SIG-M5 treated with dmso at 0.1 percent for 504 hours (cell line): ENCODE measurements at regions not wholly inside any gene's neighbourhood (a gene's known extent, or its start where the extent isn't known, plus 50 kb on each side); places are given as distances from the start of the nearest gene placed in this dataset.

Experiments
- DNase-seq: peaks from one replicate; lab custom pipeline; 2025; ENCODE audit not compliant: unreplicated experiment; lab: John Stamatoyannopoulos, UW

GRCh38 chr21:27425172-27425571 lies 458.3 kb upstream of the ADAMTS5 start:
- DNase-seq = no peak

DNA sequence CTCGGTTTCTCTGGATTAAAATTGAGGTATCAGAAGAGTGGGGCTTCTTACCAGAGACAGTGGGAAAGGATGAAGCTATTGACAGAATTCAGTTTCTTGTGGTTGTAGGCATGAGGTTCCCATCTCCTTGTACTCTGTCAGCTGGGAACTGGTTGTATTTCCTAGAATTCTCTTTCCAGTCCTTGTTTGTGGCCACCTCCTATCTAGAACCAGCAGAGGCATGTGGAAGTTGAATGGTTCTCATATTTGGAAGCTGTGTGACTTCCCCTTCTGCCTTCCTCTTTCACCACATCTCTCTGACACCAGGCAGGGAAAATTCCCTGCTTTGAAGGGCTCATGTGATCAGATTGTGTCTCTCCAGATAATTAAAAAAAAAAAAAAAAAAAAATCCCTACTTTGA lies 457.7 kb upstream of the ADAMTS5 start:
- peak; percentile 16 for DNase-seq

DNA sequence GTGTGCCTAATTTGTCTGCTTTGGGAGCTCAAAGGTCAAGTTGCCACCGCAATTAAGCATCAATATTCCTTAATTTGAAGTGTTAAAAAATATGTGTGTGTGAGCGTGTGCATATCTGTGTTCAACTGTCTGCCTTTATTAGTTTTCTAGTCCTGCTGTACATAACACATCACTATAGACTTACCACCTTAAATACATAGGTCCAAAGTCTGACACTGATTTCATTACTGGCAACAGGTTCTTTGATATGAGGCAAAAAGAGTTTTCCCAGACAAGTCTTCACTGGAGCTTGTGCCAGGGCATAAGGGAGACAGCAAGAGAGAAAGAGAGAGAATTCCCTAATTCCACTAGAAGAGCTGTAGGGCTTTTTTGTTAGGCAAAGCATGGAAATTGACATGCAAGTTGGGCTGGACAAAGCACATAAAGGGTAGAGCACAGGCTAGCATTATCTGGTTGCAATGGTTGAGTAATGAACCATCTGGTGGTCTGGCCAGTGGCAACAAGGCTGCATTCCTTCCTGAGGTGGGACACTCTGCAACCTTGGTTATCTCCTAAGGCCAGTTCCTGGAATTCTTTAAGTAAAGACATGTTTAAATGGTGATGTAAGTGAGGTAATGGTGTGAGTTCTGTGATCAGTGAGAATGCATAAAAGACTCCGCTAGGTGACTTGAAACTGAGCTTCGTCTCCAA lies 457.2 kb upstream of the ADAMTS5 start:
- no peak for DNase-seq

GRCh38 chr21:27423038-27423437 lies 456.1 kb upstream of the ADAMTS5 start:
- no peak for DNase-seq

DNA sequence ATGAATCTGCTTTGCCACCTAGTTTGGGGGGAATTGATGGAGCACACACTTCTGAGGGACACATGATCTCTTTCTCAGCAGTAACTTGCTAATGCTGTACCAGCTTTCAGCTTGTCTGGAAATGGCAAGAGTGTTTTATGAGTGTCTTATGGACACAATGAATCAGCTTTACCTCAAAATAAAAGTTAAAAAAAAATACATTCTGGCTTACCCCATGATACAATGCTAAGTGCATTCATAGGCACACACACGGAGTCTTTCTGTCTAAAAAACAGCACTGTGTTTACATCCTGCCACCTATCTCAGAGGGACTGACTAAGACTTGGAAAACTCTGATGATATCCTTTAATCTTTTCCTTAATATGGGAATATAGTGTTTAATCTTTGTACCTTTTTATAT lies 455.5 kb upstream of the ADAMTS5 start:
- DNase-seq = no peak

DNA sequence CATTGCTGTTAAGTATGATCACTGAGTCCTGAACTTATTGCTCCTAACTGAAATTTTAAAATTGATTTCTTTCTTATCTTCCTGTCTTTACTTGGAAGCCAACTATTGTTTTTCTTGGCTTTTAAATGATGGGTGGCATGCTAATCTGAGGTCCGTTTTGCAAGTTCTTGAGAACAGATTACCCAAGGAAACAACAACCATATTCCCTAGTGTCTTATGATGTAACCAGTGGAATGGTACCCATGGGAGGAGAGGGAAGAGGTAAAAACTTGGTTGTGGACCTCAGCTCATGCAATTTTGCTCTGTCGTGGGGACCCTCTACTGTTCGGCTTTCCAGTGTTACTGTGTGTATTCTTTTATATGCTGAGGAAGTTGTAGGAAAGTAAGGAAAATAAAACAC lies 454.8 kb upstream of the ADAMTS5 start:
- no peak for DNase-seq

DNA sequence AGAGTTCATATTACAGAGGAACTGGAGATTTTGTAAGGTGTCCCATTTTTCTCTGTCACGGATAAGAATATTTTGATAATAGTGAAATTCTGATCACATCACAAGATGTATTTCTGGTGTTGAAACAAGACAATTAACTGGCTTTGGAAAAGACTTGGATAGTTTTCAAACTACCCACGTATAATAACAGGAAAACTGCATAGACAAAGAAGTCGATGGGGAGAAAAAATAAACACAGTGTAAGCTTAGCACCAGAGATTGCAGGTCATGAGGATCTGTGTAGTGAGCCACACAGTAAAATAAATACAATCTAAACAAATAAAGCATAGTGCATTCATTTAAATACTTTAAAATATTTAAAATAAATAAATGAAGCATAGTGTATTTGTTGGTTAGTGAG lies 452.3 kb upstream of the ADAMTS5 start:
- no peak for DNase-seq

DNA sequence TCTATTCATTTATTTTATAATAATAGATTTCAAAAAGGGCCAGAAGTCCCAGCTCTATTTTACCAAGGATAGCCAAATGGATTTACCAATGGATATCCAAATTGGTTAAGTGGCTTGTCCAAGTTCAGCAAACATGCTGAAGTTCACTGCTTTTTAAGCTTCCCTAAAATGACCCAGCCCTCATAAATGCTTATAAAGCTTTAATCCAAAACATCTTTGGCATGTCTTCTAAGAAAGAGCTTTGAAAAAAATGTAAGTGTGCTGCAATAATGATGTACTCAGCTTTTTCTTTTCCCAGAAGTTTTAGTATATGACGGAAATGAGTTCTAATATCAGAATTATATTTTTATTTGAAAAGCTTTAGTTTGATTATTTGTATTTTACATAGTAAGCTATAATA lies 451.5 kb upstream of the ADAMTS5 start:
- no peak for DNase-seq

DNA sequence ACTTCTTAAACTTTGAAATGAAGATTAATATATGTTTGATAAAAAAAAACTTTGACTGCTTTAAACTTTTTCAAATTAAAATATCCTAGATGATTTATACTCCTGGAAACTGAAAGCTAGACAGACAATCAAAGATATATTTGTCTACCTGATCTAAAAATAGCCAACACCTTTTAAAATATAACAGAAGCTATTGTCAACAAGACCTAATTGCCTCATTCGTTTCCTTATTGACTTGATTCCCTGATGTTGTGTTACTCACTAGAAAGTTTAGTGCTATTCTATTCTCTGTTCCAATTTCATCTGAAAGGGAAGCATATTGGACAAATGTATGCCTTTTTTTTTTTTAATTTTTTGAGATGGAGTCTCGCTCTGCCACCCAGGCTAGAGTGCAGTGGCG lies 445.6 kb upstream of the ADAMTS5 start:
- no peak for DNase-seq

DNA sequence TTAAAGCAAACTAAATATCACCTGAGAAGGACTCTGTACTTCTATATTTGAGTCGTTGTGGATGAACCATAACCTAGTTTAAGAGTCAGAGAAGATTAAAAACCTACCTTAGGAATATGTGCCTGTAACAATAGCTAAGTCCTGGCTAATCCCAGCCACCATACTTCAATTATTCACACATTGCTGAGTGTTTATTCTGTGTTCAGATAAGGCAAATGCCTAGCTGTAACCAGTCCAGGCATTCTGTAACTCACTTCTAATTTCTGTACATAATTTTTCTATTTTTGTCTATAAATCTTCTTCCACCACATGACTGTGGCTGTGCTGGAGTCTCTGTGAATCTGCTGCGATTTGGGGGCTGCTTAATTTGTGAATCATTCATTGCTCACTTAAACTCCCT lies 441.9 kb upstream of the ADAMTS5 start:
- DNase-seq = no peak

- DNase-seq = no peak
These were observed 440.4 kb upstream of the ADAMTS5 start for GRCh38 chr21:27407271-27407670.

GRCh38 chr21:27406300-27407009 lies 439.6 kb upstream of the ADAMTS5 start:
- DNase-seq = no peak

GRCh38 chr21:27403011-27403410 lies 436.1 kb upstream of the ADAMTS5 start:
- no peak for DNase-seq

DNA sequence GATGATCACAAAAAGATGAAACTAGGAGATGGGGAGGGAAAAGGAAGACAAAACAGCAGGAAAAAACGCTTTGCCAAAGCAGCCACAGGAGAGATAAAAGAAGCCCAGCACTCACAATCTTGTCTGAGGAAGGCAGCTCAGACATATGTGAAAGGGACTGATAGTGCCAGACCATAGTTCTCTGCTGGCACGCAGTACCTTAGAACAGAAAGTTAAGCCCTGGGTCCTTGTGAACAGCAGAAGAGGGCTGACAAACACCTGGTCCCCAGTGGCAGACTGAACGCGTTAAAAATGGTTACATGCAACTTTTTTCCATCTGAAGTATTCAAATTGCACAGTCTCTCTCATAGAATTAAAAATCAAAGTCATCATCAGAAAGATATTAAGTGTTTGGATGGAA lies 433.2 kb upstream of the ADAMTS5 start:
- DNase-seq = no peak

- no peak for DNase-seq
These were observed 430.7 kb upstream of the ADAMTS5 start for GRCh38 chr21:27397578-27397977.

DNA sequence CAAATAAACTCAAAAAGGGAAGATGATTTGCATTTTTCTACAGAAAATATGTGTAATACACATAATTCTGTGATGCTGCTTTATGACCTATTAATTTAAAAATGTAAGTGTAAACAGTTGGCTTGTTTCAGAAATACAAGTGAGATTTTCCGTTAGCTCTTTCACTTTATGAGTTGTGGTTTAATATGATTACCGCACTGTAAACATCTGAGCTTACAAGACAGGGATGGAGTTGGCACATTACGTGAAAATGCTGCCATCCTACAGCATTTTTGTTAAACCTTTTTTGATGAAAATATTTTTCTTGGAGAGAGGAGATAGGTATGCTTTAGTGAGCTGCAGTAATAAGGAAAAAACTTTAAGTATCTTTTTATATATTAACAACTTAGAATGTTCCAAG lies 426.8 kb upstream of the ADAMTS5 start:
- no peak for DNase-seq

- no peak for DNase-seq
These were observed 425.1 kb upstream of the ADAMTS5 start for GRCh38 chr21:27391990-27392389.

DNA sequence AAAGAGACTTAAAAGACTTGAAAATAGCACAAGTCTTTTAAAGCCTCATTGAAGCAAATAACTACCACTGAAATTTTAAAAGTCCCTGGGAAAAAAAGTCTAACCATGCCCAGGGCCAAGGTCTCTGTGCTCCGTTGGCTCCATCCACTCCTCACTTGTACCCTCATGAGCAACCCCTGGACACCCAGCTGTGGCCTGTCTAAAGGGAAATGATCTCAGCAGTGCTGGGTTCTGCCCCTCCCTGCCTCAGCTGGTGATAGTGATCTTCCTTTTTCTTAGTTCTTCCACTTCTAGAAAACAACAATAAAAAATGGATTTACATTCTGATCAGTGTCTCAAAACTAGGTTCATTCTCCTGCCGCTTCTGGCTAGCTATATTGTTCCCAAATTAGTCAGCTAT lies 423.5 kb upstream of the ADAMTS5 start:
- DNase-seq = no peak

DNA sequence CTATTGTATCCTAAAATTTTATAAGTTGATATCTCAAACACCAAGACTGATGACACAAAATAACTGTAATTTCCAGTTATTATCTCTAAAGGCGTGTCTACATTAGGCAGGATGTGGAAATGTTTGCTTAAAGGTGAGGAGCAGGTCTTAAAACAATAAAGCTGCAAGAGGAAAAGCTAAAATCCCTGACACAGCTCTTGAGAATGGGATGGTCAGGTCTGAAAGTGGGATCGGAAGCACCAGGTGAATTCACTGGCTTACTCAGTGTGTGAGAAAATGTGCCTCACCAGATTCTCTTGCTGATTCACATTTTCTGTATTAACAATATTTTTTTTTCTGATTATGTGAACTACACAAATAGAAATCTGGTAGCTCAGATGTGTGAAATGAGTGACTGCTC lies 421.9 kb upstream of the ADAMTS5 start:
- DNase-seq = no peak

- DNase-seq = no peak
These were observed 415.5 kb upstream of the ADAMTS5 start for GRCh38 chr21:27382404-27382803.

- no peak for DNase-seq
These were observed 413.4 kb upstream of the ADAMTS5 start for GRCh38 chr21:27380303-27380702.

GRCh38 chr21:27379354-27379753 lies 412.5 kb upstream of the ADAMTS5 start:
- DNase-seq = no peak

- no peak for DNase-seq
These were observed 405.5 kb upstream of the ADAMTS5 start for GRCh38 chr21:27372381-27372780.
